ENCODE measurements at regions not wholly inside any gene's neighbourhood (a gene's known extent, or its start where the extent isn't known, plus 50 kb on each side); places are given as distances from the start of the nearest gene placed in this dataset.

- H3F3A ChIP-seq (ENCODE audit: insufficient read depth, low read length, poor library complexity, severe bottlenecking) = no peaks in the 10 kb centered on the region
- no peaks in the 10 kb centered on the region for H3K9me2 ChIP-seq (ENCODE audit: insufficient read depth, low read length)
- no peaks in the 10 kb centered on the region for H3K27me3 ChIP-seq (ENCODE audit: insufficient read depth, low read depth, low read length)
- H3K4me3 ChIP-seq (ENCODE audit: low read length) = no peak overlapping the region
- H4K20me1 ChIP-seq (ENCODE audit: insufficient read depth) = no peaks in the 10 kb centered on the region
- no peak for TF ChIP-seq REST (IDR thresholded peaks at IDR 0.05; ENCODE audit: borderline replicate concordance)
- no peak for TF ChIP-seq POLR2AphosphoS5 (IDR thresholded peaks at IDR 0.05)
- TF ChIP-seq EP300 (conservative IDR thresholded peaks at IDR 0.05; ENCODE audit: poor library complexity, severe bottlenecking) = no peak
- TF ChIP-seq RAD21 (conservative IDR thresholded peaks at IDR 0.05) = no peak
- no peak for TF ChIP-seq EZH2 (IDR thresholded peaks at IDR 0.05; ENCODE audit: borderline replicate concordance, insufficient read depth, low read length, poor library complexity, severe bottlenecking)
- H3K79me2 ChIP-seq (replicated peaks; ENCODE audit: insufficient read depth, low read length) = no peaks in the 10 kb centered on the region
- H3K9me3 ChIP-seq (ENCODE audit: low read length) = no peaks in the 10 kb centered on the region
- no peak overlapping the region for H3K4me2 ChIP-seq (ENCODE audit: low read length)
- H3K36me3 ChIP-seq (ENCODE audit: insufficient read depth, low read length) = no peaks in the 10 kb centered on the region
- H2AFZ ChIP-seq (ENCODE audit: low read depth, low read length) = no peak overlapping the region
- H3K27ac ChIP-seq (ENCODE audit: low read length) = no peak overlapping the region
- no peak overlapping the region for H3K9ac ChIP-seq (ENCODE audit: low read length)
Observed at GRCh38 chr1:208874915-208875314, 630.7 kb upstream of the PLXNA2 start.

- H3K9ac ChIP-seq (ENCODE audit: low read length) = no peak overlapping the region
- no peak overlapping the region for H2AFZ ChIP-seq (ENCODE audit: low read depth, low read length)
- H4K20me1 ChIP-seq (ENCODE audit: insufficient read depth) = no peaks in the 10 kb centered on the region
- H3K36me3 ChIP-seq (ENCODE audit: insufficient read depth, low read length) = no peaks in the 10 kb centered on the region
- H3K4me2 ChIP-seq (ENCODE audit: low read length) = no peak overlapping the region
- no peak overlapping the region for H3K4me3 ChIP-seq (ENCODE audit: low read length)
- no peaks in the 10 kb centered on the region for H3K9me2 ChIP-seq (ENCODE audit: insufficient read depth, low read length)
- TF ChIP-seq CTCF (IDR thresholded peaks at IDR 0.05; ENCODE audit: poor library complexity, severe bottlenecking) = no peak
- TF ChIP-seq TAF1 (IDR thresholded peaks at IDR 0.05; ENCODE audit: low read depth) = no peak
- TF ChIP-seq MXI1 (conservative IDR thresholded peaks at IDR 0.05; ENCODE audit: poor library complexity, severe bottlenecking) = no peak
- peak; percentile 71 for TF ChIP-seq REST (IDR thresholded peaks at IDR 0.05; ENCODE audit: borderline replicate concordance)
- peak; percentile 10 for TF ChIP-seq POLR2AphosphoS5 (IDR thresholded peaks at IDR 0.05)
- peak; percentile 34 for TF ChIP-seq EP300 (conservative IDR thresholded peaks at IDR 0.05; ENCODE audit: poor library complexity, severe bottlenecking)
- TF ChIP-seq SMC3 (conservative IDR thresholded peaks at IDR 0.05; ENCODE audit: poor library complexity) = no peak
- no peak for TF ChIP-seq EZH2 (IDR thresholded peaks at IDR 0.05; ENCODE audit: borderline replicate concordance, insufficient read depth, low read length, poor library complexity, severe bottlenecking)
- TF ChIP-seq RAD21 (conservative IDR thresholded peaks at IDR 0.05) = no peak
- H3K27me3 ChIP-seq (ENCODE audit: insufficient read depth, low read depth, low read length) = no peaks in the 10 kb centered on the region
- no peaks in the 10 kb centered on the region for H3K79me2 ChIP-seq (replicated peaks; ENCODE audit: insufficient read depth, low read length)
- peak overlapping the region; percentile 58 for H3K27ac ChIP-seq (ENCODE audit: low read length)
- no peaks in the 10 kb centered on the region for H3F3A ChIP-seq (ENCODE audit: insufficient read depth, low read length, poor library complexity, severe bottlenecking)
- H3K9me3 ChIP-seq (ENCODE audit: low read length) = no peaks in the 10 kb centered on the region
Observed at GRCh38 chr1:208879022-208879421, 634.8 kb upstream of the PLXNA2 start.
